WERI-Rb-1 (cell line): ENCODE measurements at regions not wholly inside any gene's neighbourhood (a gene's known extent, or its start where the extent isn't known, plus 50 kb on each side); places are given as distances from the start of the nearest gene placed in this dataset.

Experiments used
- DNase-seq: peaks from one replicate; pipeline ENCODE4 v3.0.0-alpha.2; 2020
- H3K27ac ChIP-seq: fragments of 250-450 bp; sonication (Bioruptor Pico); 2 replicates; pipeline ENCODE4 v1.5.1; 2020; ENCODE audit warnings: mild to moderate bottlenecking, moderate library complexity
- H3K27me3 ChIP-seq: fragments of 250-450 bp; sonication (Bioruptor Pico); 2 replicates; pipeline ENCODE4 v1.5.1; 2021; ENCODE audit warnings: mild to moderate bottlenecking, low read depth, moderate library complexity; ENCODE audit not compliant: insufficient read depth, severe bottlenecking
- H3K36me3 ChIP-seq: fragments of 250-450 bp; sonication (Bioruptor Pico); 2 replicates; pipeline ENCODE4 v1.5.1; 2020; ENCODE audit warnings: mild to moderate bottlenecking, moderate library complexity
- H3K4me3 ChIP-seq: 2 replicates; pipeline ENCODE4 v1.5.1; 2011; ENCODE audit warnings: low read depth, mild to moderate bottlenecking, control low read depth, low read length
- H3K9me3 ChIP-seq: fragments of 250-450 bp; sonication (Bioruptor Pico); 2 replicates; pipeline ENCODE4 v1.5.1; 2021; ENCODE audit warnings: mild to moderate bottlenecking, moderate library complexity; ENCODE audit not compliant: severe bottlenecking
- TF ChIP-seq, protein P1 (sequence below): IDR thresholded peaks from 2 replicates; pipeline ENCODE4 v1.5.1; 2011; ENCODE audit warnings: low read depth, mild to moderate bottlenecking, control low read depth, inconsistent platforms, low read length

DNA sequence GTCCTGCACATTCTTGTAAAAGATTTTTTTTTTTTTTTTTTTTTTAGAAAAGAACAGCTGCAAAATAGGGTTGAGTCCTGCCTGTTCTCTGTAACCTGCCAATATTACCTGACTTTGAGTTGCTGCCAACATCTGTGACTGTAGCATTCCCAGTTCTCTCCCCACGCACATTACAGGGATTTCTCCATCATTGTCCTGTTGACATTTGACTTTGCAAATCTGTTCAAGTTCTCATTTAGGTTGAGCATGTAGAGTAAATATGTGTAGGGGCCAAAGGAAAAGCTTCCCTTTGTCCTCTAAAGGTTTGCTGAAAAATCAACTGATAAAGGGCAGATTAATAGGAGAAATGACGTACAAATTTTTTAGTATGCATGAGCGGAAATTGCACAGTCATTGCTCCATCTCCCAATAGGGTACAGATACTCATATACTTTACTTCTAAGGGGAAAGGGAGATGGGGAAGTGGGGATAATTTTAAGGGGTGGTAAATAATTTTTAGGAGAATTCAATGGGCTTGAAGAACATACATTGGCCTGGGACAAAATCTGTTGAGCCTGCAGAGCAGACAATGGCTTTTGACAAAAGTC, 385.5 kb downstream of the PIK3C3 start:
- Histone ChIP-seq H3K27me3 (no peaks in the 10 kb centered on the region), H3K9me3 (no peaks in the 10 kb centered on the region), H3K36me3 (peaks cover 79% of the 10 kb centered on the region), H3K4me3 (no peak overlapping the region), H3K27ac (no peak overlapping the region)
- TF ChIP-seq, protein P1, sequence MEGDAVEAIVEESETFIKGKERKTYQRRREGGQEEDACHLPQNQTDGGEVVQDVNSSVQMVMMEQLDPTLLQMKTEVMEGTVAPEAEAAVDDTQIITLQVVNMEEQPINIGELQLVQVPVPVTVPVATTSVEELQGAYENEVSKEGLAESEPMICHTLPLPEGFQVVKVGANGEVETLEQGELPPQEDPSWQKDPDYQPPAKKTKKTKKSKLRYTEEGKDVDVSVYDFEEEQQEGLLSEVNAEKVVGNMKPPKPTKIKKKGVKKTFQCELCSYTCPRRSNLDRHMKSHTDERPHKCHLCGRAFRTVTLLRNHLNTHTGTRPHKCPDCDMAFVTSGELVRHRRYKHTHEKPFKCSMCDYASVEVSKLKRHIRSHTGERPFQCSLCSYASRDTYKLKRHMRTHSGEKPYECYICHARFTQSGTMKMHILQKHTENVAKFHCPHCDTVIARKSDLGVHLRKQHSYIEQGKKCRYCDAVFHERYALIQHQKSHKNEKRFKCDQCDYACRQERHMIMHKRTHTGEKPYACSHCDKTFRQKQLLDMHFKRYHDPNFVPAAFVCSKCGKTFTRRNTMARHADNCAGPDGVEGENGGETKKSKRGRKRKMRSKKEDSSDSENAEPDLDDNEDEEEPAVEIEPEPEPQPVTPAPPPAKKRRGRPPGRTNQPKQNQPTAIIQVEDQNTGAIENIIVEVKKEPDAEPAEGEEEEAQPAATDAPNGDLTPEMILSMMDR, result no peak
- no peak for DNase-seq

DNA sequence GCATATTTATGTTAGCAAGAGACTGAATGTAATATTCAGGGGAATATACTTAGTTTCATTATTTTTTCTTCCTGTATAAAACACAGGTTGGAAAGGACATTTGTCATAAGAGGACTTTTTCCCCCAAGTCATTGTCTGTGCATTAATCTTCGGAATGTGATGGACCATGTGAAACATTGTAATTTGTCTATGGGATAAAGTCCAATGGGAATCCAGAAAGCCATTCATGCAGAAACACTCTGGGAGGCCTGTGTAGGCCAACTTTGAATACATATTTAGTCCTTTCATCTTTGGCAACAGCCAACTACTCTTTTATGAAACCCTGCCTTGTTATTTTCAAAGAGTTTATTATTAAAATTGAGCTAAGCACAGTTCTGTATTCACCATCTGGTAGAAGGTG, 386.4 kb downstream of the PIK3C3 start:
- Histone ChIP-seq H3K27me3 (no peaks in the 10 kb centered on the region), H3K36me3 (peaks cover 78% of the 10 kb centered on the region), H3K4me3 (no peak overlapping the region), H3K27ac (no peak overlapping the region), H3K9me3 (no peaks in the 10 kb centered on the region)
- TF ChIP-seq, protein P1, result no peak
- no peak for DNase-seq

DNA sequence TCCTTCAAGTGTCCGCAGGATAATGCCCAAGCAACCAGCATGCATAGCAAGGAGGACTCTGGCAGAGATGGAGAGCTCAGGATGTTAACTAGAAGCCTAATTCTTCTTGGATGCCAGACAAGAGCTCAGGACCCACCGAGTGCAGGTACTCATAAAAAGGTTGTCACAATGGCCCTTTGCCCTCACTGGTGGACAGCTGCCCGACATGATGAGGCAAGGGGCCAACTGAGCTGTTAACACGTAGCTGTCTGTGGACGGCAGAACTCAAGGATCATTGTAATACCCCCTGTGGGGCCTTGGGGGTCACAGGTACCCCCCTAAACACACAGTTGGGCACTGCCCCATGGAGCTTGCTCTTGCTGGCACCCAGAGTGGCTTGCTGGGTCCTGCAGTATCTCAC, 393.7 kb downstream of the PIK3C3 start:
- Histone ChIP-seq H3K9me3 (no peaks in the 10 kb centered on the region), H3K4me3 (no peak overlapping the region), H3K36me3 (peaks cover 38% of the 10 kb centered on the region), H3K27ac (no peak overlapping the region), H3K27me3 (no peaks in the 10 kb centered on the region)
- DNase-seq, result no peak
- TF ChIP-seq, protein P1, result no peak

DNA sequence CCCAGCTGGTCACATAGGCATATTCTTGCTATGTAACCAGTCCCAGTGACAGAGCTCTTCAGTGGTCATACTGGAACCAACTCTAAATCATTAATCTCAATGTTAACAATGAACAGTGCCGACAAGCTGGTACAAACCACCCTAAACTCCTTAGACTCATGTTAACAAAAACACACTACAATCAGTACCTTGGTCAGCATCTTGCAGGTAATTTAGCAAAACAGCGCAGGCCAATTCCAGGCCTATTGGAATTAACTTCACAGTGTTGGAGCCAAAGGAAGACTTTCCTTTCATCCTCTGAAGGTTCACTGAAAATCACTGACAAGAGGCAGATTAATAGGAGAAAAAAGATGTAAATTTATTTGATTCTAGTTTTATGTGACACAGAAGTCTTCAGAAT, 396.4 kb downstream of the PIK3C3 start:
- TF ChIP-seq, protein P1, result no peak
- Histone ChIP-seq H3K27ac (no peak overlapping the region), H3K36me3 (peaks cover 23% of the 10 kb centered on the region), H3K27me3 (no peaks in the 10 kb centered on the region), H3K9me3 (no peaks in the 10 kb centered on the region), H3K4me3 (no peak overlapping the region)
- no peak for DNase-seq

DNA sequence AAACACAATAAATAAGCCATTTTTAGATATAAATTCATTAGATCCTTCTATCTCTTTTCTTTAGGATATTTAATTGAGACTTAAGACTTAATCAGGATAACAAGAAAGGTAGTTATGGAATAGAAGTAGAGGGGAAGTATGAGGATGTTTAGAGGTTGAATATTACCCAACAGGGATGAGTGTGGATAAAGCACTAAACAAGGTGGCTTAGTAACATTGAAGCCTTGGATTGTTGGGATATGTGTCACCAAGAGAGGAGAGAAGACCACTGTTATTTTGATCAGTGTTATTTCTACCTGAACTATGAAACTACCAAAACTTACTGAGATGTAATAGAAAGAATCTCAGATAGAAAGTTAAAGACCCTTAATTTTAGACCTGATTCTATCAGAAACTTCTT, 405.7 kb downstream of the PIK3C3 start:
- Histone ChIP-seq H3K27ac (no peak overlapping the region), H3K9me3 (no peaks in the 10 kb centered on the region)

More for the DNA sequence above, 405.7 kb downstream of the PIK3C3 start:
- TF ChIP-seq, protein P1, result no peak
- Histone ChIP-seq H3K4me3 (no peak overlapping the region), H3K27me3 (no peaks in the 10 kb centered on the region), H3K36me3 (peaks cover 15% of the 10 kb centered on the region)
- no peak for DNase-seq
